ENCODE measurements at regions not wholly inside any gene's neighbourhood (a gene's known extent, or its start where the extent isn't known, plus 50 kb on each side); places are given as distances from the start of the nearest gene placed in this dataset.

- no peak for DNase-seq
These were observed 54.8 kb downstream of the NOG start for GRCh38 chr17:56648321-56648720.

GRCh38 chr17:56648806-56649205 lies 55.3 kb downstream of the NOG start:
- no peak for DNase-seq

- DNase-seq: no peak
These were observed 59.1 kb downstream of the NOG start for GRCh38 chr17:56652628-56653027.

- peak; percentile 7 to 21 for DNase-seq
These were observed 60.4 kb downstream of the NOG start for GRCh38 chr17:56653877-56654276.

GRCh38 chr17:56656701-56657327 lies 63.3 kb downstream of the NOG start:
- no peak for DNase-seq

GRCh38 chr17:56658648-56659047 lies 65.1 kb downstream of the NOG start:
- no peak for DNase-seq

GRCh38 chr17:56659622-56660021 lies 66.1 kb downstream of the NOG start:
- DNase-seq: no peak

- no peak for DNase-seq
These were observed 68.4 kb downstream of the NOG start for GRCh38 chr17:56661906-56662305.

- DNase-seq: no peak
These were observed 72.4 kb downstream of the NOG start for GRCh38 chr17:56665864-56666263.

GRCh38 chr17:56667925-56668458 lies 74.5 kb downstream of the NOG start:
- DNase-seq: no peak

- DNase-seq: no peak
These were observed 78.7 kb downstream of the NOG start for GRCh38 chr17:56672195-56672594.

- no peak for DNase-seq
These were observed 81.0 kb downstream of the NOG start for GRCh38 chr17:56674401-56674925.

GRCh38 chr17:56675876-56676660 lies 82.6 kb downstream of the NOG start:
- DNase-seq: no peak

- no peak for DNase-seq
These were observed 83.3 kb downstream of the NOG start for GRCh38 chr17:56676810-56677209.

- DNase-seq: no peak
These were observed 85.0 kb downstream of the NOG start for GRCh38 chr17:56678249-56679114.

GRCh38 chr17:56679115-56679776 lies 85.7 kb downstream of the NOG start:
- DNase-seq: peak in 1 of 2 experiments; percentile 24

- no peak for DNase-seq
These were observed 86.4 kb downstream of the NOG start for GRCh38 chr17:56679777-56680422.

- no peak for DNase-seq
These were observed 87.2 kb downstream of the NOG start for GRCh38 chr17:56680676-56681075.

GRCh38 chr17:56681561-56682266 lies 88.2 kb downstream of the NOG start:
- no peak for DNase-seq

- DNase-seq: no peak
These were observed 94.7 kb downstream of the NOG start for GRCh38 chr17:56688151-56688550.

Measured in AML-193 (cell line).